ENCODE measurements at regions not wholly inside any gene's neighbourhood (a gene's known extent, or its start where the extent isn't known, plus 50 kb on each side); places are given as distances from the start of the nearest gene placed in this dataset.

DNA sequence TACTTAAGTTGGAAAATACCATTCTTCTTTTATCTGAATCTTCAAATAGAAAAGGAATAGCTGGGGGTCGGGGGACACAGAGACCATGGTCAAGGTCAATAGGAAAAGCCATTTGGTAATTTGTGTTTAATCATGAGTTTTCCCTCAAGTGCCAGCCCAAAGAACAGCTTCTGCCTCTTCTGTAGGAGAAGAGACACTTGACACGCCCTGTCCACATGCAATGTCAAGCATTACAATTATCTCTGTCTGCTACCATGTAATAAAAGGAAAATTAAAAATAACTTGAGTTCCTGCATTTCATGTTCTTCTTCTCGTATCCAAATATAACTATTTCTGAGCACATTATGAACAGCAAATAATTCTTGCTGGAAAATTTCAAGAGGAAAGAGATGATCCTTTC is 241.7 kb downstream of the IPMK start:
- H3K36me3 ChIP-seq (ENCODE audit: insufficient read depth, low read length) = no peaks in the 10 kb centered on the region
- H3K9ac ChIP-seq (ENCODE audit: low read depth, low read length, poor library complexity, severe bottlenecking) = no peak overlapping the region
- H4K20me1 ChIP-seq (ENCODE audit: insufficient read depth, low read length, poor library complexity, severe bottlenecking) = no peaks in the 10 kb centered on the region
- H3K9me3 ChIP-seq (ENCODE audit: insufficient read depth, low read depth, low read length) = no peaks in the 10 kb centered on the region
- H2AFZ ChIP-seq (ENCODE audit: low read length) = no peak overlapping the region
- no peaks in the 10 kb centered on the region for H3F3A ChIP-seq (ENCODE audit: low read depth)
- H3K79me2 ChIP-seq (ENCODE audit: insufficient read depth, low read length) = no peaks in the 10 kb centered on the region
- no peaks in the 10 kb centered on the region for H3K27me3 ChIP-seq (ENCODE audit: insufficient read depth, low read length, poor library complexity, severe bottlenecking)
- H3K9me2 ChIP-seq (replicated peaks; ENCODE audit: low read depth, low read length) = no peaks in the 10 kb centered on the region
- H3K4me3 ChIP-seq (ENCODE audit: low read length, poor library complexity, severe bottlenecking) = no peak overlapping the region
- no peak overlapping the region for H3K4me2 ChIP-seq (ENCODE audit: low read depth, low read length, poor library complexity, severe bottlenecking)
- TF ChIP-seq, protein P1, sequence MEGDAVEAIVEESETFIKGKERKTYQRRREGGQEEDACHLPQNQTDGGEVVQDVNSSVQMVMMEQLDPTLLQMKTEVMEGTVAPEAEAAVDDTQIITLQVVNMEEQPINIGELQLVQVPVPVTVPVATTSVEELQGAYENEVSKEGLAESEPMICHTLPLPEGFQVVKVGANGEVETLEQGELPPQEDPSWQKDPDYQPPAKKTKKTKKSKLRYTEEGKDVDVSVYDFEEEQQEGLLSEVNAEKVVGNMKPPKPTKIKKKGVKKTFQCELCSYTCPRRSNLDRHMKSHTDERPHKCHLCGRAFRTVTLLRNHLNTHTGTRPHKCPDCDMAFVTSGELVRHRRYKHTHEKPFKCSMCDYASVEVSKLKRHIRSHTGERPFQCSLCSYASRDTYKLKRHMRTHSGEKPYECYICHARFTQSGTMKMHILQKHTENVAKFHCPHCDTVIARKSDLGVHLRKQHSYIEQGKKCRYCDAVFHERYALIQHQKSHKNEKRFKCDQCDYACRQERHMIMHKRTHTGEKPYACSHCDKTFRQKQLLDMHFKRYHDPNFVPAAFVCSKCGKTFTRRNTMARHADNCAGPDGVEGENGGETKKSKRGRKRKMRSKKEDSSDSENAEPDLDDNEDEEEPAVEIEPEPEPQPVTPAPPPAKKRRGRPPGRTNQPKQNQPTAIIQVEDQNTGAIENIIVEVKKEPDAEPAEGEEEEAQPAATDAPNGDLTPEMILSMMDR (conservative IDR thresholded peaks at IDR 0.05; ENCODE audit: low read length) = no peak
- TF ChIP-seq EZH2phosphoT487 (IDR thresholded peaks at IDR 0.05; ENCODE audit: borderline replicate concordance) = no peak
- H3K4me1 ChIP-seq (ENCODE audit: insufficient read depth, low read length, poor library complexity, severe bottlenecking) = no peaks in the 10 kb centered on the region

DNA sequence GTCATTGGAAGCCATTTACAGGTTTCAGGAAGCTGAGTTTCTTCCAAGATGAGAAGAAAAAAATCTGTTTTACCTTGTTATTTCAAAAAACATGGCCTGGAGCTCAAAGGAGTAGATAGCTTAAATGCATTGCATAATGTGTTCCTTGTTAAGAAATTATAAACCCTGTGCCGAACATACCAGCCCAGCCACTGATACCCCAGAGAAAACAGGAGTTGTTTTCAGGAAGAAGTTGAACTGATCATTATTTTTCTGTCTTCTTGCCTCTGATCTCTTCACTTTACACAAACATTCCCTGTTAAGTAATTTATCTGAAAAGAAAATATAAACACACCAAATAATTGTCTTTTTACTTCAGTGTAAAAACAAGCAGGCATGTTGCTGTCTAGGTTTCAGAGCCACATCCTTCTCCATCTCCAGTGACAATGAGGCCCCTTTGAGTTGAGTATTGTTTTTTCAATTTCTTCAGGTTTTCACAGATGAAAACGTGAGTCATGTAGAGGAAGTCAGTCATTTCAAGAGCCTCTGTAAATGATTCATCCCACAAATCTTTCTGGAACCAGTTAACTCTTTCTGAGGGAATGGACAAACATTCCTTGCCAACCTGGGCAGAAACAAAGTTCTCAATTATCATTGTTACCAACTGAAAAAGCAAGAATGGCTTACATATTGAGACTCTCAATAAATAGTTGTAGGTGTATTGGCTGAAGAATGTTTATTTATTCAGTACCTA is 244.2 kb downstream of the IPMK start:
- H2AFZ ChIP-seq (ENCODE audit: low read length) = no peak overlapping the region
- no peak overlapping the region for H3K4me2 ChIP-seq (ENCODE audit: low read depth, low read length, poor library complexity, severe bottlenecking)

DNA sequence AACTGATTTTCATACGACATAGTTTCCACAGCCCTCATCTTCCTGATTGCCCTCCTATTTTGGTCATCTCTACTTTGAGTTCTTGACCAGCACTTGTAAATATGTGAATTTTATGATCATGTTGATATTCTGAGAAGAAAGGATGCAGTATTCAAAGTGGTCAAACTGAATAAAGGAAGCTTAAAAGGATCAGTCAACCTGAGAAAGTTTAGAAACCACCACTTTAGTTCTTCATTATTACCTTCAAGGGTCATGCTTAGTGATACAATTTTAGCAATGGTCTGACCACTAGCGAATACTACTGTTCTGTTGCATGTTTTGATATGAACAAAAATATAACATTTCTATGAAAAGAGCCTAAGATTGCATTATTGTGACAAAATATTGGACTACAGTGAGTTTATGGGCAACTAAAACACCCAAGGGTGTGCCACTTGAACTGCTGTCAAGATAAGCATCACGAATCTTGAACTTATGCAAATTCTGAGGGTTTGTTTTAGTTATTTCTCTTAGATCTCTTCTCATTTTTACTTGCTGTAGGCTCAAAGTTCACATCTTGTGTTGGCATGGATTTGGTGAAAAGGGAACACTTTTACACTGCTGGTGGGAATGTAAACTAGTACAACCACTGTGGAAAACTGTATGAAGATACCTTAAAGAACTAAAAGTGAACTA is 247.7 kb downstream of the IPMK start:
- Histone ChIP-seq H3K9ac (ENCODE audit: low read depth, low read length, poor library complexity, severe bottlenecking) (no peak overlapping the region), H3K79me2 (ENCODE audit: insufficient read depth, low read length) (no peaks in the 10 kb centered on the region), H3K4me3 (ENCODE audit: low read length, poor library complexity, severe bottlenecking) (no peak overlapping the region), H4K20me1 (ENCODE audit: insufficient read depth, low read length, poor library complexity, severe bottlenecking) (no peaks in the 10 kb centered on the region), H3K9me3 (ENCODE audit: insufficient read depth, low read depth, low read length) (no peaks in the 10 kb centered on the region), H3K9me2 (replicated peaks; ENCODE audit: low read depth, low read length) (no peaks in the 10 kb centered on the region), H3K36me3 (ENCODE audit: insufficient read depth, low read length) (no peaks in the 10 kb centered on the region), H3K4me2 (ENCODE audit: low read depth, low read length, poor library complexity, severe bottlenecking) (no peak overlapping the region), H2AFZ (ENCODE audit: low read length) (no peak overlapping the region), H3K27me3 (ENCODE audit: insufficient read depth, low read length, poor library complexity, severe bottlenecking) (no peaks in the 10 kb centered on the region), H3F3A (ENCODE audit: low read depth) (no peaks in the 10 kb centered on the region), H3K4me1 (ENCODE audit: insufficient read depth, low read length, poor library complexity, severe bottlenecking) (no peaks in the 10 kb centered on the region)
- TF ChIP-seq, protein P1 (conservative IDR thresholded peaks at IDR 0.05; ENCODE audit: low read length) = no peak
- TF ChIP-seq EZH2phosphoT487 (IDR thresholded peaks at IDR 0.05; ENCODE audit: borderline replicate concordance) = no peak

More for the DNA sequence above, 244.2 kb downstream of the IPMK start:
- Histone ChIP-seq H4K20me1 (ENCODE audit: insufficient read depth, low read length, poor library complexity, severe bottlenecking) (no peaks in the 10 kb centered on the region), H3K27me3 (ENCODE audit: insufficient read depth, low read length, poor library complexity, severe bottlenecking) (no peaks in the 10 kb centered on the region), H3K4me3 (ENCODE audit: low read length, poor library complexity, severe bottlenecking) (no peak overlapping the region), H3K4me1 (ENCODE audit: insufficient read depth, low read length, poor library complexity, severe bottlenecking) (no peaks in the 10 kb centered on the region), H3K79me2 (ENCODE audit: insufficient read depth, low read length) (no peaks in the 10 kb centered on the region), H3K9ac (ENCODE audit: low read depth, low read length, poor library complexity, severe bottlenecking) (no peak overlapping the region), H3F3A (ENCODE audit: low read depth) (no peaks in the 10 kb centered on the region), H3K36me3 (ENCODE audit: insufficient read depth, low read length) (no peaks in the 10 kb centered on the region), H3K9me3 (ENCODE audit: insufficient read depth, low read depth, low read length) (no peaks in the 10 kb centered on the region), H3K9me2 (replicated peaks; ENCODE audit: low read depth, low read length) (no peaks in the 10 kb centered on the region)
- TF ChIP-seq, protein P1 (conservative IDR thresholded peaks at IDR 0.05; ENCODE audit: low read length) = no peak
- TF ChIP-seq EZH2phosphoT487 (IDR thresholded peaks at IDR 0.05; ENCODE audit: borderline replicate concordance) = no peak
